HFFc6 (cell line): ENCODE measurements at regions not wholly inside any gene's neighbourhood (a gene's known extent, or its start where the extent isn't known, plus 50 kb on each side); places are given as distances from the start of the nearest gene placed in this dataset.

Source experiments
- DNase-seq: peaks from one replicate; pipeline ENCODE4 v3.0.0-alpha.2; 2018
- H3K27ac Mint-ChIP-seq: 2 replicates; pipeline ENCODE4 v1.8.0; 2020; ENCODE audit warnings: mild to moderate bottlenecking, mixed read lengths
- H3K27me3 Mint-ChIP-seq: 2 replicates; pipeline ENCODE4 v1.8.0; 2021; ENCODE audit warnings: mild to moderate bottlenecking, moderate library complexity, mixed read lengths; ENCODE audit not compliant: insufficient read depth
- H3K36me3 Mint-ChIP-seq: 2 replicates; pipeline ENCODE4 v1.8.0; 2021; ENCODE audit warnings: low read depth, mixed read lengths
- H3K4me1 Mint-ChIP-seq: 2 replicates; pipeline ENCODE4 v1.8.0; 2020; ENCODE audit warnings: low read depth, mixed read lengths
- H3K4me3 Mint-ChIP-seq: 2 replicates; pipeline ENCODE4 v1.8.0; 2020; ENCODE audit warnings: mild to moderate bottlenecking, moderate library complexity, mixed read lengths
- H3K9me3 Mint-ChIP-seq: 2 replicates; pipeline ENCODE4 v1.8.0; 2020; ENCODE audit warnings: mild to moderate bottlenecking, mixed read lengths
- TF ChIP-seq, protein P1 (sequence below): fragments of 200-600 bp; sonication (generic); IDR thresholded peaks from 2 replicates; pipeline ENCODE4 v1.5.0; 2021; ENCODE audit warnings: antibody characterized with exemption, mild to moderate bottlenecking

DNA sequence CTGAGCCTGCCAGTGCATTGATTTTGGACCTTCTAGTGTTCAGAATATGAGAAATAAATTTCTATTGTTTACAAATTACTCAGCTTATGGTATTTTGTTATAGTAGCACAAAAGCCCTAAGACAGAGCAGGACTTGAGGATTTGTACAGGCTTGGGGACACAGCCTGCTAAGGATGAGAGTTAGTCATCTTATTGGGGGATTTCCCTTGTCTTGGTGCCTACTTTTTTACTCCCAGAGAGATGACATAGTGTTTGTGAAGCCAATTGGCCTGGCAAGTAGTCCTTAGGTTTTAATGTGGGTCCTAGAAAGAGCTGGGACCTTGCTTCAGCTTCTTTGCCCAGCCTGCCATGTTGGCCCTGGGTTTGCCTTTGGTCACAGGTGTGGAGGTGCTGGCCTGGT is 364.0 kb downstream of the REEP3 start:
- Mint-ChIP-seq H3K4me3 (no peak overlapping the region), H3K9me3 (no peaks in the 10 kb centered on the region), H3K36me3 (no peaks in the 10 kb centered on the region), H3K4me1 (no peaks in the 10 kb centered on the region), H3K27ac (no peak overlapping the region), H3K27me3 (peaks cover 1% of the 10 kb centered on the region; the same call in 1 of the 2 replicates)
- TF ChIP-seq, protein P1, sequence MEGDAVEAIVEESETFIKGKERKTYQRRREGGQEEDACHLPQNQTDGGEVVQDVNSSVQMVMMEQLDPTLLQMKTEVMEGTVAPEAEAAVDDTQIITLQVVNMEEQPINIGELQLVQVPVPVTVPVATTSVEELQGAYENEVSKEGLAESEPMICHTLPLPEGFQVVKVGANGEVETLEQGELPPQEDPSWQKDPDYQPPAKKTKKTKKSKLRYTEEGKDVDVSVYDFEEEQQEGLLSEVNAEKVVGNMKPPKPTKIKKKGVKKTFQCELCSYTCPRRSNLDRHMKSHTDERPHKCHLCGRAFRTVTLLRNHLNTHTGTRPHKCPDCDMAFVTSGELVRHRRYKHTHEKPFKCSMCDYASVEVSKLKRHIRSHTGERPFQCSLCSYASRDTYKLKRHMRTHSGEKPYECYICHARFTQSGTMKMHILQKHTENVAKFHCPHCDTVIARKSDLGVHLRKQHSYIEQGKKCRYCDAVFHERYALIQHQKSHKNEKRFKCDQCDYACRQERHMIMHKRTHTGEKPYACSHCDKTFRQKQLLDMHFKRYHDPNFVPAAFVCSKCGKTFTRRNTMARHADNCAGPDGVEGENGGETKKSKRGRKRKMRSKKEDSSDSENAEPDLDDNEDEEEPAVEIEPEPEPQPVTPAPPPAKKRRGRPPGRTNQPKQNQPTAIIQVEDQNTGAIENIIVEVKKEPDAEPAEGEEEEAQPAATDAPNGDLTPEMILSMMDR, result no peak
- no peak for DNase-seq

DNA sequence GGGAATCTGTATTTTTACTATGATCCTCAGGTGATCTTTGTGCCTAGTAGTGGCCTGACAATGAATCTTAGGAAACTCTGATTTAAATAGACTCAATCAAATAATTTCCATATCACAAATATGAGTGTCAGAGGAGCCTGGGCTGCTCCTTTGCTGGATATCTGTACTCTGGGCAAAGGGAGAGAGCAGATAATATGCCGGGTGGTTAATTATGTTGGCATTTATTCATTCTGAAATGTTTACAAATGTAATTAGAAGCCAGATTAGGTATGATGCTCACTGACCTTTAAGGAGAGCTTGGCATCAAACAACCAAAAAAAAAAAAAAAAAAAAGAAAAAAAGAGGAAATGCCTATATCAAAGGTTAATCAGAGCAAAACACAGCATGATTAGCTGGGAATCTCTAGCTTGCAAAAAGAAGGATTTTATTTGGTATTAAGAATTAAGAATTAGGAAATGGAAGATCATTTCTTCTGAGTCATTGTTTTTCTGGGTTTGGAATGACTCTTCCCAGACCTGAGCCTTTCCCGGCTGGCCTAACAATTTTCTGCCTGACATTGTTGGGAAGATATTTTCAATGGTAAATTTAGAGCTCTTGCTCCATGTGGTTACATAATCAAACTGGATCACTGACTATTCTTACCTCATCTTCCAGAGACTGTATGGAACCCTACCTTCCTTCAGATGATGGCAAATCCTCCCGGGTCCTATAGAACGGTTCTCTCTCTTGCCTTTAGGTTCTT is 365.3 kb downstream of the REEP3 start:
- no peak overlapping the region for H3K4me3 Mint-ChIP-seq
- H3K27me3 Mint-ChIP-seq, result peaks cover 5% of the 10 kb centered on the region; the same call in 1 of the 2 replicates
- H3K36me3 Mint-ChIP-seq, result no peaks in the 10 kb centered on the region
- no peak overlapping the region for H3K27ac Mint-ChIP-seq
- no peaks in the 10 kb centered on the region for H3K9me3 Mint-ChIP-seq
- TF ChIP-seq, protein P1, result no peak
- no peaks in the 10 kb centered on the region for H3K4me1 Mint-ChIP-seq
- no peak for DNase-seq

- H3K36me3 Mint-ChIP-seq, result no peaks in the 10 kb centered on the region
- peaks cover 5% of the 10 kb centered on the region; the same call in 1 of the 2 replicates for H3K27me3 Mint-ChIP-seq
- H3K4me1 Mint-ChIP-seq, result no peaks in the 10 kb centered on the region
- TF ChIP-seq, protein P1, result no peak
- H3K9me3 Mint-ChIP-seq, result no peaks in the 10 kb centered on the region
- no peak overlapping the region for H3K27ac Mint-ChIP-seq
- DNase-seq, result no peak
- no peak overlapping the region for H3K4me3 Mint-ChIP-seq
These were observed 365.9 kb downstream of the REEP3 start for GRCh38 chr10:63887023-63887589.

GRCh38 chr10:63887600-63888370 is 366.6 kb downstream of the REEP3 start:
- no peaks in the 10 kb centered on the region for H3K36me3 Mint-ChIP-seq
- TF ChIP-seq, protein P1, result no peak
- no peaks in the 10 kb centered on the region for H3K4me1 Mint-ChIP-seq
- H3K9me3 Mint-ChIP-seq, result no peaks in the 10 kb centered on the region
- H3K4me3 Mint-ChIP-seq, result no peak overlapping the region
- H3K27me3 Mint-ChIP-seq, result peaks cover 5% of the 10 kb centered on the region; the same call in 1 of the 2 replicates
- DNase-seq, result no peak
- H3K27ac Mint-ChIP-seq, result no peak overlapping the region

GRCh38 chr10:63889803-63890202 is 368.6 kb downstream of the REEP3 start:
- Mint-ChIP-seq H3K36me3 (no peaks in the 10 kb centered on the region), H3K27me3 (peaks cover 5% of the 10 kb centered on the region; the same call in 1 of the 2 replicates), H3K4me3 (no peak overlapping the region), H3K9me3 (no peaks in the 10 kb centered on the region), H3K4me1 (no peaks in the 10 kb centered on the region), H3K27ac (no peak overlapping the region)
- TF ChIP-seq, protein P1, result no peak
- DNase-seq, result no peak
